ENCODE measurements at regions not wholly inside any gene's neighbourhood (a gene's known extent, or its start where the extent isn't known, plus 50 kb on each side); places are given as distances from the start of the nearest gene placed in this dataset.

GRCh38 chr12:60093428-60093827 is 497.6 kb downstream of the SLC16A7 start:
- TF ChIP-seq EP300 (conservative IDR thresholded peaks at IDR 0.05; ENCODE audit: poor library complexity, severe bottlenecking): no peak
- no peak for TF ChIP-seq MXI1 (conservative IDR thresholded peaks at IDR 0.05; ENCODE audit: poor library complexity, severe bottlenecking)
- TF ChIP-seq CTCF (IDR thresholded peaks at IDR 0.05; ENCODE audit: poor library complexity, severe bottlenecking): no peak
- no peak for TF ChIP-seq POLR2AphosphoS5 (IDR thresholded peaks at IDR 0.05)
- TF ChIP-seq REST (IDR thresholded peaks at IDR 0.05; ENCODE audit: borderline replicate concordance): no peak
- no peak for TF ChIP-seq SMC3 (conservative IDR thresholded peaks at IDR 0.05; ENCODE audit: poor library complexity)
- TF ChIP-seq EZH2 (IDR thresholded peaks at IDR 0.05; ENCODE audit: borderline replicate concordance, insufficient read depth, low read length, poor library complexity, severe bottlenecking): no peak

Measured in neural cell (in vitro differentiated cells).